Choroid plexus epithelial cell (primary cell): ENCODE measurements at regions not wholly inside any gene's neighbourhood (a gene's known extent, or its start where the extent isn't known, plus 50 kb on each side); places are given as distances from the start of the nearest gene placed in this dataset.

Experiments used
- DNase-seq: peaks from one replicate; pipeline ENCODE4 v3.0.0-alpha.2; 2010; ENCODE audit warnings: low read depth
- H3K4me3 ChIP-seq: 2 replicates; pipeline ENCODE4 v1.5.1; 2011; ENCODE audit warnings: low read depth, mild to moderate bottlenecking, control low read depth, low read length, moderate library complexity
- TF ChIP-seq, protein P1 (sequence below): conservative IDR thresholded peaks from 2 replicates; pipeline ENCODE4 v1.5.1; 2011; ENCODE audit warnings: low read depth, mild to moderate bottlenecking, control low read depth, inconsistent platforms, low read length, moderate library complexity

- no peak for DNase-seq
- H3K4me3 ChIP-seq: no peak overlapping the region
- TF ChIP-seq, protein P1, sequence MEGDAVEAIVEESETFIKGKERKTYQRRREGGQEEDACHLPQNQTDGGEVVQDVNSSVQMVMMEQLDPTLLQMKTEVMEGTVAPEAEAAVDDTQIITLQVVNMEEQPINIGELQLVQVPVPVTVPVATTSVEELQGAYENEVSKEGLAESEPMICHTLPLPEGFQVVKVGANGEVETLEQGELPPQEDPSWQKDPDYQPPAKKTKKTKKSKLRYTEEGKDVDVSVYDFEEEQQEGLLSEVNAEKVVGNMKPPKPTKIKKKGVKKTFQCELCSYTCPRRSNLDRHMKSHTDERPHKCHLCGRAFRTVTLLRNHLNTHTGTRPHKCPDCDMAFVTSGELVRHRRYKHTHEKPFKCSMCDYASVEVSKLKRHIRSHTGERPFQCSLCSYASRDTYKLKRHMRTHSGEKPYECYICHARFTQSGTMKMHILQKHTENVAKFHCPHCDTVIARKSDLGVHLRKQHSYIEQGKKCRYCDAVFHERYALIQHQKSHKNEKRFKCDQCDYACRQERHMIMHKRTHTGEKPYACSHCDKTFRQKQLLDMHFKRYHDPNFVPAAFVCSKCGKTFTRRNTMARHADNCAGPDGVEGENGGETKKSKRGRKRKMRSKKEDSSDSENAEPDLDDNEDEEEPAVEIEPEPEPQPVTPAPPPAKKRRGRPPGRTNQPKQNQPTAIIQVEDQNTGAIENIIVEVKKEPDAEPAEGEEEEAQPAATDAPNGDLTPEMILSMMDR: no peak
Measured at GRCh38 chr2:22525681-22526080, 859.3 kb upstream of the KLHL29 start.

- no peak for DNase-seq
- no peak overlapping the region for H3K4me3 ChIP-seq
- TF ChIP-seq, protein P1: no peak
Measured at GRCh38 chr2:22530131-22530530, 854.8 kb upstream of the KLHL29 start.

- no peak overlapping the region for H3K4me3 ChIP-seq
- TF ChIP-seq, protein P1: no peak
- no peak for DNase-seq
Measured at GRCh38 chr2:22536133-22536532, 848.8 kb upstream of the KLHL29 start.

GRCh38 chr2:22554453-22554852 lies 830.5 kb upstream of the KLHL29 start:
- TF ChIP-seq, protein P1: no peak
- DNase-seq: no peak

GRCh38 chr2:22557406-22557805 lies 827.6 kb upstream of the KLHL29 start:
- no peak for DNase-seq
- H3K4me3 ChIP-seq: no peak overlapping the region
- TF ChIP-seq, protein P1: no peak

More at GRCh38 chr2:22554453-22554852, 830.5 kb upstream of the KLHL29 start:
- H3K4me3 ChIP-seq: no peak overlapping the region

DNA sequence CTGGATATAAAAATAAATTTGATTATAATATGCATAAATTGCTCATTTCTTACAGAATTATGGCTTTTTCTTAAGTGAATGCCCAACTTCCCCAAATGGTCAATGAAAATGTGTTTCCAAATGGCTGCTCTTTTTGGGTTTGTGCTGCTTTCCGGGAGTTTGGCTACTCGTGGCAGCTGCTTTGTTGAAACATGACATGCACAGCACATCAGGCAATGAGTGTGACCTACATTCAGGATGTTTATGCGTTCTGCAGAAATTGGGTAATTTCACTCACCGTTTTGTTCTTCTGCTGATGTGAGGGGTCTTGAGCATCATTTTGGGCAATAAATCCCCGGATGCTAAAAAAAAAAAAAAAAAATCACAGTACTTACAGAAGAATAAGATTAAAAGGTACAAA lies 825.0 kb upstream of the KLHL29 start:
- TF ChIP-seq, protein P1: no peak
- DNase-seq: no peak
- H3K4me3 ChIP-seq: no peak overlapping the region

DNA sequence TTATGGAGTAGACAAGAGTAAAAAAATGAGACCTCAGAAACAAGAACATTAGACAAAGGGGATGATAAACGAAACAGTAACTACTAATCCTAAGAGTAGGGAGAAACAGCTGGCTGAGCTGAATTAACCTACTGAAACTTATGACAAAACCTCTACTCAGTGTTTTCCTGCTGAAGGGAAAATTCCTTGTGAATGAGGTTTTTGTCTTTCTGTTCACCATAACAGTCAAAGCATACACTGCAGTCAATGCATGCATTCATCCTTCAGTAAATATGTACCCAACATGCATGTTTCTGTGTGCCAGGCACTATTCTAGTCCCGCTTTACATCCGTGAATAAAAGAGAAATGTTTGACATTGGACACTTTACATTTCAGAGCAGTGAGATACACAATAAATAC lies 805.6 kb upstream of the KLHL29 start:
- TF ChIP-seq, protein P1: no peak
- no peak for DNase-seq
- no peak overlapping the region for H3K4me3 ChIP-seq
